Esophagus squamous epithelium (tissue), 4 donors: ENCODE measurements at regions not wholly inside any gene's neighbourhood (a gene's known extent, or its start where the extent isn't known, plus 50 kb on each side); places are given as distances from the start of the nearest gene placed in this dataset.

ENCODE experiments used
- CTCF ChIP-seq, 6 experiments: fragments of 450-650 bp in 4 of 6; fragments of 200-600 bp in 2 of 6; sonication (generic) in 2 of 6; IDR thresholded peaks; one replicate each; pipeline ENCODE4 v1.5.1; 2016 to 2019; ENCODE audit warnings: antibody characterized with exemption in 6 of 6, mild to moderate bottlenecking in 4 of 6, moderate library complexity in 4 of 6
- POLR2A ChIP-seq, 4 donors: fragments of 450-650 bp; IDR thresholded peaks; one replicate each; pipeline ENCODE4 v1.6.1; 2017; ENCODE audit warnings: antibody characterized with exemption in 4 of 4, mild to moderate bottlenecking in 4 of 4, moderate library complexity in 3 of 4

DNA sequence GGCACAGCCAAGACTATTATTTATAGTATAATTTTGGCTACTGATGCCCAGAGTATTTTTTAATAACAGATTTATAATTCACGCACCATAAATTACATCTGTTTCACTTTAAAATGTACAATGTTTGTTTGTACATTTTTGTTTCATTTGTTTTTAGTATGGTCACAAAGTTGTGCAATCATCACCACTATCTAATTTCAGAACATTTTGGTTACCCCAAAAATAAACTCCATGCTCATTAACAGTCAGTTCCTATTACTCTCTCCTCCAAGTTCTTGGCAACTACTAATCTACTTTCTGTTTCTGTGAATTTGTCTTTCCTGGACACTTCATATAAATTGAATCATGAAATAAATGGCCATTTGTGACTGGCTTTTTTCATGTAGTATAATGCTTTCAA lies 176.7 kb downstream of the SH3BGRL start:
- TF ChIP-seq CTCF (IDR thresholded peaks at IDR 0.05) (no peak), POLR2A (IDR thresholded peaks at IDR 0.05) (no peak)
